Esophagus muscularis mucosa (tissue), 4 donors: ENCODE measurements at regions not wholly inside any gene's neighbourhood (a gene's known extent, or its start where the extent isn't known, plus 50 kb on each side); places are given as distances from the start of the nearest gene placed in this dataset.

Source experiments
- DNase-seq: peaks from one replicate; pipeline ENCODE4 v3.0.0-alpha.2; 2017; ENCODE audit errors: extremely low spot score
- H3K27ac ChIP-seq, 4 donors: fragments of 200-600 bp; sonication (generic); replicated peaks in 1 of 4; 1 replicate in 3 of 4; 2 replicates in 1 of 4; pipeline ENCODE4 v1.5.1; 2016 to 2019; ENCODE audit warnings: mild to moderate bottlenecking in 1 of 4
- H3K27me3 ChIP-seq, 4 donors: fragments of 200-600 bp; sonication (generic); one replicate each; pipeline versions ENCODE4 v1.5.1 to v1.6.0; 2016 to 2019
- H3K36me3 ChIP-seq, 4 donors: fragments of 200-600 bp; sonication (generic); one replicate each; pipeline ENCODE4 v1.5.1; 2016 to 2019
- H3K4me1 ChIP-seq, 4 donors: fragments of 200-600 bp; sonication (generic); one replicate each; pipeline ENCODE4 v1.5.1; 2016 to 2019
- H3K4me3 ChIP-seq, 4 donors: fragments of 200-600 bp; sonication (generic); 1 replicate in 2 of 4; 2 replicates in 2 of 4; pipeline ENCODE4 v1.5.1; 2016 to 2019; ENCODE audit warnings: mild to moderate bottlenecking in 4 of 4, moderate library complexity in 1 of 4
- H3K9me3 ChIP-seq, 4 donors: fragments of 200-600 bp; sonication (generic); 1 replicate in 3 of 4; 2 replicates in 1 of 4; pipeline ENCODE4 v1.5.1; 2016 to 2019
- CTCF ChIP-seq, 3 experiments: fragments of 200-600 bp in 2 of 3; fragments of 450-650 bp in 1 of 3; sonication (generic) in 2 of 3; IDR thresholded peaks; one replicate each; pipeline ENCODE4 v1.5.1; 2017 to 2019; ENCODE audit warnings: antibody characterized with exemption in 3 of 3, mild to moderate bottlenecking in 2 of 3, moderate library complexity in 1 of 3
- EP300 ChIP-seq: sonication (generic); formaldehyde crosslinking; IDR thresholded peaks from one replicate; pipeline ENCODE4 v1.6.1; 2017; ENCODE audit warnings: antibody characterized with exemption
- POLR2A ChIP-seq: fragments of 450-650 bp; IDR thresholded peaks from one replicate; pipeline ENCODE4 v1.6.1; 2017; ENCODE audit warnings: antibody characterized with exemption, moderate library complexity, mild to moderate bottlenecking, low read depth
- POLR2AphosphoS5 ChIP-seq, 2 donors: sonication (generic); formaldehyde crosslinking; IDR thresholded peaks; one replicate each; pipeline ENCODE4 v1.6.1; 2017; ENCODE audit warnings: antibody characterized with exemption in 2 of 2
- WGBS: methylation state at CpG from one replicate; pipeline ENCODE4 v1.1.5; 2018; 5-methylcytosine and 5-hydroxymethylcytosine counted together
- intact Hi-C: fragments of 100-400 bp; cut with DNase I; formaldehyde crosslinking; loops from one replicate; pipeline ENCODE4 v1.15.1; 2023

- 67% methylated on average over 1 of the region's 1 CpG for WGBS
- no peaks in the 10 kb centered on the region for H3K9me3 ChIP-seq
- no peaks in the 10 kb centered on the region for H3K36me3 ChIP-seq
These were observed 265.0 kb upstream of the NWD2 start for GRCh38 chr4:36979533-36979932.

DNA sequence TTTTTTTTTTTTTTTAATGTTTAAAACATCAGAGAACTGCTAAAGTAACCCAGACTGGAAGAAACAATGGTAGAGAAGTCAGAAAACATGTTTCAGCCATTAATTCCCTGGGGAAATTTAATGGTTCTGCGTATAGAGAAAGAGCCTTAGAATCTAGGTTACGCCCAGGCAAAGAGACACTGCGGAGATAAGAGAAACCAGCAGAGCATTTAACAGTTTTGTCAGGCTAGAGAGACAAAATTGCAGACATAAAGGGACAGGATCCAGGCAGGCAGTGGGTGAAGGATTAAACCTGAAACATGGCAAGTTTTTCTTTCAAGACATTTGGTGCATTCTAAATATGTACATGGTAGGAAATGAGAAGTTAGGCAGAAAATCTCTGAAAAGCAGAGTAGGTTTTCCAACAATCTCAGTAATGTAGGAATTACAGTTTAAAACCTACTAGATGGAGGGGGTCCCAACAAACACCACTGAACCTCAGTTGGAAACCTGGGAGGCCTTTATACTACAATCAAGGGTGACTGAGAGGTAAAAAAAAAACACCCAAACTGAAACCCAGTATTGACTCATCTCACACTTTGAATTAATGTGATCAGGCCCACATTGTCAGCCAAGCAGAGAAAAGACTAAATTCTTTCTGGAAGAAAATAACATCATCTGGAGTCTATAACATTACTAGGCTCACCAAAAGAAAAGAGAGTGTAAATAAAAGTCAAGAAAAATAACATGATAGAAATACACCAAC, 254.2 kb upstream of the NWD2 start:
- 78% methylated on average over 3 of the region's 3 CpGs for WGBS
- Histone ChIP-seq H3K27me3 (no peaks in the 10 kb centered on the region), H3K4me3 (no peak overlapping the region), H3K27ac (no peak overlapping the region), H3K9me3 (no peaks in the 10 kb centered on the region), H3K4me1 (no peaks in the 10 kb centered on the region), H3K36me3 (no peaks in the 10 kb centered on the region)
- intact Hi-C loops: no loop called here
- DNase-seq: no peak
- TF ChIP-seq POLR2AphosphoS5 (IDR thresholded peaks at IDR 0.05) (no peak), POLR2A (no peak), EP300 (no peak), CTCF (IDR thresholded peaks at IDR 0.05) (no peak)

More at GRCh38 chr4:36979533-36979932, 265.0 kb upstream of the NWD2 start:
- H3K27ac ChIP-seq: no peak overlapping the region
- no peak for TF ChIP-seq POLR2AphosphoS5 (IDR thresholded peaks at IDR 0.05)
- DNase-seq: no peak
- H3K4me1 ChIP-seq: no peaks in the 10 kb centered on the region
- intact Hi-C loops: no loop called here
- H3K4me3 ChIP-seq: no peak overlapping the region
- no peaks in the 10 kb centered on the region for H3K27me3 ChIP-seq

DNA sequence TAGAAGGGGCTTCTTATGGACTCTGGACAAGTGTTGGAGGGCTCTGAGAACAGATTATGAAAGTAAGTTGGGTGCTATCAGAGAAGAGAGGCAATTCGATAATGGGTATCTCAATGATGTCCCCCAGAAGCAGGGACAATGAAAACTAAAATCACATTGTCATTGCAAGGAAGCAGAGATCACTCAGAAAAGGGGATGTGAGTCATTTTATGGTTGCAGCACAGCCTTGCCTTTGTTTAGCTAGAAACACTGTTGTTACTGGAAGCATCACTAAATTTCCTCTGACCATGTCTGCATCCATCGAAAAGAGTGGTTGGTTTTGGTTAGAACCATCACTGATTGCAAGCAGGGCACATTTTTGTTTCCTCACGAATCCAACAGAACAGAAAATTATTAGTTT, 246.8 kb upstream of the NWD2 start:
- WGBS: 80% methylated on average over 3 of the region's 3 CpGs
- no peaks in the 10 kb centered on the region for H3K27me3 ChIP-seq
- TF ChIP-seq POLR2A: no peak
- no peak for TF ChIP-seq EP300
- TF ChIP-seq POLR2AphosphoS5 (IDR thresholded peaks at IDR 0.05): no peak
- no peak for TF ChIP-seq CTCF (IDR thresholded peaks at IDR 0.05)

GRCh38 chr4:37000281-37000680, 244.3 kb upstream of the NWD2 start:
- no peak for DNase-seq
- Histone ChIP-seq H3K36me3 (no peaks in the 10 kb centered on the region), H3K4me3 (no peak overlapping the region), H3K27me3 (no peaks in the 10 kb centered on the region), H3K27ac (no peak overlapping the region), H3K9me3 (no peaks in the 10 kb centered on the region), H3K4me1 (no peaks in the 10 kb centered on the region)
- intact Hi-C loops: no loop called here
- 78% methylated on average over 2 of the region's 2 CpGs for WGBS
- TF ChIP-seq POLR2AphosphoS5 (IDR thresholded peaks at IDR 0.05): no peak
- no peak for TF ChIP-seq EP300
- TF ChIP-seq POLR2A: no peak
- no peak for TF ChIP-seq CTCF (IDR thresholded peaks at IDR 0.05)

More for the DNA sequence above, 246.8 kb upstream of the NWD2 start:
- Histone ChIP-seq H3K4me1 (no peaks in the 10 kb centered on the region), H3K4me3 (no peak overlapping the region), H3K36me3 (no peaks in the 10 kb centered on the region), H3K27ac (no peak overlapping the region), H3K9me3 (no peaks in the 10 kb centered on the region)
- intact Hi-C loops: no loop called here
- DNase-seq: no peak

GRCh38 chr4:37001688-37002436, 242.7 kb upstream of the NWD2 start:
- no peaks in the 10 kb centered on the region for H3K9me3 ChIP-seq
- DNase-seq: no peak
- WGBS: 93% methylated on average over 30 of the region's 30 CpGs
- H3K27ac ChIP-seq: no peak overlapping the region
- intact Hi-C loops: no loop called here
- no peak for TF ChIP-seq EP300
- TF ChIP-seq POLR2A: no peak
- TF ChIP-seq POLR2AphosphoS5 (IDR thresholded peaks at IDR 0.05): no peak
- no peak for TF ChIP-seq CTCF (IDR thresholded peaks at IDR 0.05)
- H3K27me3 ChIP-seq: no peaks in the 10 kb centered on the region
- H3K36me3 ChIP-seq: no peaks in the 10 kb centered on the region
- no peaks in the 10 kb centered on the region for H3K4me1 ChIP-seq
- H3K4me3 ChIP-seq: no peak overlapping the region
